WERI-Rb-1 (cell line): ENCODE measurements at regions not wholly inside any gene's neighbourhood (a gene's known extent, or its start where the extent isn't known, plus 50 kb on each side); places are given as distances from the start of the nearest gene placed in this dataset.

Source experiments
- DNase-seq: peaks from one replicate; pipeline ENCODE4 v3.0.0-alpha.2; 2020
- H3K27ac ChIP-seq: fragments of 250-450 bp; sonication (Bioruptor Pico); 2 replicates; pipeline ENCODE4 v1.5.1; 2020; ENCODE audit warnings: mild to moderate bottlenecking, moderate library complexity
- H3K27me3 ChIP-seq: fragments of 250-450 bp; sonication (Bioruptor Pico); 2 replicates; pipeline ENCODE4 v1.5.1; 2021; ENCODE audit warnings: mild to moderate bottlenecking, low read depth, moderate library complexity; ENCODE audit not compliant: insufficient read depth, severe bottlenecking
- H3K36me3 ChIP-seq: fragments of 250-450 bp; sonication (Bioruptor Pico); 2 replicates; pipeline ENCODE4 v1.5.1; 2020; ENCODE audit warnings: mild to moderate bottlenecking, moderate library complexity
- H3K4me3 ChIP-seq: 2 replicates; pipeline ENCODE4 v1.5.1; 2011; ENCODE audit warnings: low read depth, mild to moderate bottlenecking, control low read depth, low read length
- H3K9me3 ChIP-seq: fragments of 250-450 bp; sonication (Bioruptor Pico); 2 replicates; pipeline ENCODE4 v1.5.1; 2021; ENCODE audit warnings: mild to moderate bottlenecking, moderate library complexity; ENCODE audit not compliant: severe bottlenecking
- TF ChIP-seq, protein P1 (sequence below): IDR thresholded peaks from 2 replicates; pipeline ENCODE4 v1.5.1; 2011; ENCODE audit warnings: low read depth, mild to moderate bottlenecking, control low read depth, inconsistent platforms, low read length

DNA sequence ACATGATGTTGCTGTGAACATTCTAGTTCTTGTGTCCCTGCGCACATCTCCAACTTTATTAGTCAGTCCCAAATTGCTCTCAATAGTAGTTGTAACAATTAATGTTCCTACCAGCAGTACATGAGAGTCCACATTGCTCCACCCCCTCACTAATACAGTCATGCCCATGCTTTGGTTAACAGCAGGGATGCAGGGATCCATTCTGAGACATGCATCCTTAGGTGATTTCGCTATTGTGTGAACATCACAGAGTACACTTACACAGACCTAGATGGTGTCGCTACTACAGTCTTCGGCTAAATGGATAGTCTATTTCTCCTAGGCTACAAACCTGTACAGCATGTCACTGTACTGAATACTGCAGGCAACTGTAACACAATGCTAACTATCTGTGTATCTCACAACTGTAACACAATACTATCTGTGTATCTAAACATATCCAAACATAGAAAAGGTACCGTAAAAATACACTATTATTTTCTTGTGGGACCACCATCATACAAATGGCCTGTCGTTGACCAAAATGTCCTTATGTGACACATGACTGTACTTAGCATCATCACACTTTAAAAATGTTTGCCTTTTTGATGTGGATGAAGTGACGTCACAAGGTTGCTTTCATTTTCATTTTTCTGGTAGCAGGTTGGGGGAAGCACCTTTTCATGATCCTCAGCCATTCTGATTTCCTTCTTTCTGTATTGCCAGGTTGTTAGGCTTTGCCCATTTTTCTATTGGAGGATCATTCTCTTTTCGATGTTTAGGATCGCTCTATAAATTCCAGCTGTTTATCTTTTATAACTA, 82.9 kb upstream of the RNF152 start:
- Histone ChIP-seq H3K27me3 (no peaks in the 10 kb centered on the region), H3K9me3 (no peaks in the 10 kb centered on the region), H3K36me3 (no peaks in the 10 kb centered on the region), H3K4me3 (no peak overlapping the region), H3K27ac (no peak overlapping the region)
- TF ChIP-seq, protein P1, sequence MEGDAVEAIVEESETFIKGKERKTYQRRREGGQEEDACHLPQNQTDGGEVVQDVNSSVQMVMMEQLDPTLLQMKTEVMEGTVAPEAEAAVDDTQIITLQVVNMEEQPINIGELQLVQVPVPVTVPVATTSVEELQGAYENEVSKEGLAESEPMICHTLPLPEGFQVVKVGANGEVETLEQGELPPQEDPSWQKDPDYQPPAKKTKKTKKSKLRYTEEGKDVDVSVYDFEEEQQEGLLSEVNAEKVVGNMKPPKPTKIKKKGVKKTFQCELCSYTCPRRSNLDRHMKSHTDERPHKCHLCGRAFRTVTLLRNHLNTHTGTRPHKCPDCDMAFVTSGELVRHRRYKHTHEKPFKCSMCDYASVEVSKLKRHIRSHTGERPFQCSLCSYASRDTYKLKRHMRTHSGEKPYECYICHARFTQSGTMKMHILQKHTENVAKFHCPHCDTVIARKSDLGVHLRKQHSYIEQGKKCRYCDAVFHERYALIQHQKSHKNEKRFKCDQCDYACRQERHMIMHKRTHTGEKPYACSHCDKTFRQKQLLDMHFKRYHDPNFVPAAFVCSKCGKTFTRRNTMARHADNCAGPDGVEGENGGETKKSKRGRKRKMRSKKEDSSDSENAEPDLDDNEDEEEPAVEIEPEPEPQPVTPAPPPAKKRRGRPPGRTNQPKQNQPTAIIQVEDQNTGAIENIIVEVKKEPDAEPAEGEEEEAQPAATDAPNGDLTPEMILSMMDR: no peak
- no peak for DNase-seq

DNA sequence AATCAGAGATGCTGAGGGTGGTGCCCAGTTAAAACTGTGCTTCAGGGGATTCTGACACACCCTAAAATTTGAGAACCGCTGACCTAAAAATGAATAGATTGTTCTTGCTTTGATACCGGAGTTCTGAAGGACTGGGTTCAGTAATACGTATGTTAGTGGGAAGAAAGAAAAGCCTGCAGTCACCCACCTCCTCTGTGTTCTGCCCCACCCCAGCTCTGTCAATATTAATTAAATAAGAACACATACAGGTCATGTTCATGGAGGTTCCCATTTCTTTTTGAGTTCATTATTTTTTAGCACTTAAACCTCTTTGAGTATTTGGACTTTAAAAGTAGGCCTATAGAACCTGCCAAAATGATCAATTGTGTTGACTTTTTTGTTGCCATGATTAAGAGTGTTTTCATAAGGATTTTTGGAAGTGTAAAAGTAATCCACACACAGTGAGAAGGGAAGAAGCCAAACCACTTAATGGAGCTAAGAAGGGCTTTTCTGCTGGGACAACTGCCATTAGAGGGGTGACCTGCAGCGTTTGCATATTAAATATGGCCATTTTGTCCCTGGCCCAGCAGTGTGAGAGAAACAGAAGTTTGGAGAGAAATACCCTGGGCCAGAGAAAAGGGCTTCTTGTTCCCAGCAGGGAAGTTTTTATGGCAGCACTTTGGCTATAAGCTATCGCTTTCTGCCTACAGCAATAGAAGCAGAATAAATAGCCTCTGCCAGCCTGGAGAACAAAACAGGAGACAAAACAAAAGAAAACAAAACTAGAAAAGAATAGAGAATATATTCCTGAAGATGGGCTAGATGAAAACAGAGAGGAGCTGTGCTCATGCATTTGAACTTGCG, 80.7 kb upstream of the RNF152 start:
- H3K27ac ChIP-seq: no peak overlapping the region
- TF ChIP-seq, protein P1: no peak
- DNase-seq: no peak

DNA sequence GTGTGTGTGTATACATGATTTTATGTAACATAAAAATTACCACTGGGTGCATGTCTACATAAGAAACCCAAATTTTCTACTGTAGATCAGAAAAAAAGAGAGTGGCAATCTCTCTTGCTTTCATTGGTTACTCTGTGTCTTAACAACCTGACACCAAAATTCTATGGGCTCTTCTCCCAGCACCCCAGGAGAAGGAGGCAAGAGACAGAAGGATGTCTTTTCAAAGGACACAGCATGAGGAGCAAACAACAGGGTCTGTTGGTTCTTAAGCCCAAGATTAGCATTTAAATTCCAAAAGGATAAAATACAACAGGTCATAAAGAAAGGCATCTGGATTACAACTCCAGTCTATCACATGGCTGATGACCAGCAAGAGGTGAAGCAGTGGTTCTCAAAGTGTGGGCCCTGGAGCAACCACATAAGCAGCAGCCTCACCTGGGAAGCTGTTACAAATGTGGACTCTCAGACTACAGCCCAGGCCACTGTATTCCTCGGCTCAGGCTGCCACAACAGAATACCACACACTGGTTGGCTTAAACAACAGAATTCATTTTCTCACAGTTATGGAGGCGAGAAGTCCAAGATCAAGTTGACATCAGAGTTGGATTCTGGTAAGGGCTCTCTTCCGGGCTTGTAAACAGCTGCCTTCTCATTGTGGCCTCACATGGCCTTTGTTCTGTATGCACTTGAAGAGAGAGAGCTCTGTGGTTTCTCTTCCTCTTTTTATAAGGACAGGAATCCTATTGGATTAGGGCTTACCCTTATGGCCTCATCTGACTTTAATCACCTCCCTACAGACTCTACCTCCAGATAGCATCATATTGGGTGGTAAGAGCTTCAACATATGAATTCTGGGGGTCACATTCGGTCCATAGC, 79.8 kb upstream of the RNF152 start:
- Histone ChIP-seq H3K4me3 (no peak overlapping the region), H3K27ac (no peak overlapping the region), H3K36me3 (no peaks in the 10 kb centered on the region), H3K27me3 (no peaks in the 10 kb centered on the region), H3K9me3 (no peaks in the 10 kb centered on the region)
- TF ChIP-seq, protein P1: no peak
- DNase-seq: no peak

More for the DNA sequence above, 80.7 kb upstream of the RNF152 start:
- no peaks in the 10 kb centered on the region for H3K36me3 ChIP-seq
- H3K4me3 ChIP-seq: no peak overlapping the region
- H3K9me3 ChIP-seq: no peaks in the 10 kb centered on the region
- H3K27me3 ChIP-seq: no peaks in the 10 kb centered on the region

DNA sequence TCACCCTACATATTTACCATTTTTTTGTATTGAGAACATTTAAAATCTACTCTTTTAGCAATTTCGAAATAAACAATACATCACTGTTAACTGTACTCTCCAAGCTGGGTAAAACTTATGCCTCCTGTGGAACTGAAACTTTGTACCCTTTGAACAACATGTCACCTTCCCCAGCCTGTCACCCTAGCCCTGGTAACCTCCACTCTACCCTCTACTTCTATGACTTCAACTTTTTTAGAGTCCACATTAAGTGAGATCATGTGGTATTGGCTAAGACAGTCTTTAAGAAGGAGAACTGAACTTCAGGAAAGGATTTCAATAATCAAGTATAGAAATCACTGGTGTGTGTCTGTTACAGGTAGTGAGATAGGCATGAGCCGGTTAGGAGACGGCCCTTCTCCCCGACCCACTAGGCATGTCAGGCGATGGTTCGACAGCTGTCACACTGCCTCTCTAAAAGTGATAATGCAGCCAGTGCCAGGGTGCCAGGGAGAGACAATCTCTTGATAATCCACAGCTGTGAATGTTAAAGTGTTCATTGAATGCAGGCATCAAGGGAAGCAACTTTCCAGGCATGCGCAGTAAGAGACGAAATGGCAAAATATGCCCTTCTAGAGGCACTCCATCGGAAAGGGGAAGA, 74.6 kb upstream of the RNF152 start:
- Histone ChIP-seq H3K27ac (no peak overlapping the region), H3K4me3 (no peak overlapping the region), H3K9me3 (no peaks in the 10 kb centered on the region), H3K27me3 (no peaks in the 10 kb centered on the region), H3K36me3 (no peaks in the 10 kb centered on the region)
- DNase-seq: no peak
- TF ChIP-seq, protein P1: no peak

DNA sequence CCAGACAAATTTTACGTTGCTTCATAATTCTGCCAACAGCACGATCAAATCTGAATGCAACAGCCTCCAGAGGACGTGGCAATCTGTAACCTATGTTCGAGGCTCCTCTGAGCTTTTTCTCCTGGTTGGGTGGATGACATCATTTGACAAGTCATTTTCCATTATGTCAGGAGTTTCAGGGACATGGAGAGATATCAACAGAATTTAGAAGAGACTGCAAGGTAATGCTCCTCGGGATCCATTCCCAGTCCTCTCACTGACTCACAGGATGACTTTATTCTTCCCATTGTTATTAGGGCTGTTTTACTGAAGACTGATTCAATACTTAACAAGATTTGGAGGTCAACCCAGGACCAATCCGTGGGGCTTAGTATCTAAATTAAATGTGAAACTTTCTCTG, 72.5 kb upstream of the RNF152 start:
- no peak for DNase-seq
- H3K4me3 ChIP-seq: no peak overlapping the region
- no peaks in the 10 kb centered on the region for H3K36me3 ChIP-seq
- H3K27me3 ChIP-seq: no peaks in the 10 kb centered on the region
- no peaks in the 10 kb centered on the region for H3K9me3 ChIP-seq
- TF ChIP-seq, protein P1: no peak
- H3K27ac ChIP-seq: no peak overlapping the region
